GM10248 (cell line): ENCODE measurements at regions not wholly inside any gene's neighbourhood (a gene's known extent, or its start where the extent isn't known, plus 50 kb on each side); places are given as distances from the start of the nearest gene placed in this dataset.

ENCODE experiments used
- CTCF ChIA-PET: fragments of 300-600 bp; sonication (Branson Sonifier 250); formaldehyde crosslinking; extraction: SDS; loops from one replicate; lab custom pipeline; 2021; ENCODE audit warnings: antibody characterized with exemption; lab: Yijun Ruan, JAX
- POLR2A ChIA-PET: fragments of 350-650 bp; sonication (Branson Sonifier 250); formaldehyde crosslinking; extraction: SDS; loops from one replicate; lab custom pipeline; 2020; ENCODE audit warnings: antibody characterized with exemption; lab: Yijun Ruan, JAX
- DNase-seq: peaks from one replicate; pipeline ENCODE4 v3.0.0; 2012; ENCODE audit errors: extremely low spot score
- TF ChIP-seq, protein P1 (sequence below): IDR thresholded peaks from 2 replicates; pipeline ENCODE4 v1.5.1; 2012; ENCODE audit warnings: mild to moderate bottlenecking, low read depth; ENCODE audit errors: extremely low read depth, missing control alignments, control extremely low read depth

- no peak for DNase-seq
- TF ChIP-seq, protein P1, sequence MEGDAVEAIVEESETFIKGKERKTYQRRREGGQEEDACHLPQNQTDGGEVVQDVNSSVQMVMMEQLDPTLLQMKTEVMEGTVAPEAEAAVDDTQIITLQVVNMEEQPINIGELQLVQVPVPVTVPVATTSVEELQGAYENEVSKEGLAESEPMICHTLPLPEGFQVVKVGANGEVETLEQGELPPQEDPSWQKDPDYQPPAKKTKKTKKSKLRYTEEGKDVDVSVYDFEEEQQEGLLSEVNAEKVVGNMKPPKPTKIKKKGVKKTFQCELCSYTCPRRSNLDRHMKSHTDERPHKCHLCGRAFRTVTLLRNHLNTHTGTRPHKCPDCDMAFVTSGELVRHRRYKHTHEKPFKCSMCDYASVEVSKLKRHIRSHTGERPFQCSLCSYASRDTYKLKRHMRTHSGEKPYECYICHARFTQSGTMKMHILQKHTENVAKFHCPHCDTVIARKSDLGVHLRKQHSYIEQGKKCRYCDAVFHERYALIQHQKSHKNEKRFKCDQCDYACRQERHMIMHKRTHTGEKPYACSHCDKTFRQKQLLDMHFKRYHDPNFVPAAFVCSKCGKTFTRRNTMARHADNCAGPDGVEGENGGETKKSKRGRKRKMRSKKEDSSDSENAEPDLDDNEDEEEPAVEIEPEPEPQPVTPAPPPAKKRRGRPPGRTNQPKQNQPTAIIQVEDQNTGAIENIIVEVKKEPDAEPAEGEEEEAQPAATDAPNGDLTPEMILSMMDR = no peak
- ChIA-PET POLR2A (no interaction called here), CTCF (interaction anchor here (1.5 kb wide), 1 partner anchor 17 kb away, joined by 6 read pairs; no protein-coding TSS in a partner anchor)
Observed at GRCh38 chr5:89706731-89707130, 702.8 kb downstream of the CETN3 start.

- ChIA-PET POLR2A (no interaction called here), CTCF (interaction anchor here (0.9 to 2.0 kb wide), 5 partner anchors 9 to 974 kb away, joined by 3 to 6 read pairs (median 3); no protein-coding TSS in a partner anchor)
- TF ChIP-seq, protein P1 = no peak
- DNase-seq = no peak
Observed at GRCh38 chr5:89703817-89704216, 705.7 kb downstream of the CETN3 start.

DNA sequence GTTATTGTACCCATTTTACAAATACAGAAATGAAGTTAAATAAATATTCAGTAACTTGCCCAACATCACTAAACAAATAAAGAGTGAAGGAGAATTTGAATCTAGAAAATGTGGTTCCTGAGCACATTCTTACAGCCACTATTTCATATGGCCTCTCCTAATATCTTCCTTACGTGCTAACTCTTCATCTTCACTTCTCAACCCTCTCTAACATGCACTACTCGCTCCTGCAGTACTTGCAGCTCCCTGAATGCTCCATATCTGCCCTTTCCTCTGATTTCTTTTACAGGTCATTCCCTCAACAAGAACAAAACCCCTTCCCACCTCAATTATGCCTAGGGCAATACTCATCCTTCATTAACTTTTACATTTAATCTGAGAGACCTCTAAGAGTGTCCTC is 711.5 kb downstream of the CETN3 start:
- CTCF ChIA-PET = no interaction called here
- DNase-seq = no peak
- POLR2A ChIA-PET = no interaction called here
- TF ChIP-seq, protein P1 = no peak

- TF ChIP-seq, protein P1 = no peak
- ChIA-PET POLR2A (no interaction called here), CTCF (no interaction called here)
- DNase-seq = no peak
Observed at GRCh38 chr5:89697581-89697980, 712.0 kb downstream of the CETN3 start.

DNA sequence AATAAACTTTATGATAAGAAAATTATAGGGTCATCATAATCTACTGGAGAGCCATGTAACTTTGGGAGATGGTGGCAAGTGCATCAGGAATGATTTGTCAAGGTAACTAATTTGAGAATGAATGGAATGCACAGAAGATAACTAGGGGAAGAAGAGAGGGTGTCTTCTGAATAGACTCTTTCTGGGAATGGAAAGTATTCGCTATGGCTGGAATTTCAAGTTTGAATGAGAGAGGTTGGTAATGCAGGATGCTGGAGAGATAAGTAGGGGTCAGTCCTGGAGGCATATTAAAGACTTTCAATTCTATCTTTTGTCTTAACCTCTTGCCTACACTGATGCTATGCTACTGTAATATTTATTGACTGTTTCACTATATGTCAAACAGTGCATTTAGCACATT is 714.2 kb downstream of the CETN3 start:
- POLR2A ChIA-PET = no interaction called here
- TF ChIP-seq, protein P1 = no peak
- CTCF ChIA-PET = no interaction called here
- no peak for DNase-seq

GRCh38 chr5:89694026-89694550 is 715.5 kb downstream of the CETN3 start:
- ChIA-PET POLR2A (no interaction called here), CTCF (no interaction called here)
- DNase-seq = no peak
- TF ChIP-seq, protein P1 = no peak
